Gastrocnemius medialis (tissue), 4 donors: ENCODE measurements at regions not wholly inside any gene's neighbourhood (a gene's known extent, or its start where the extent isn't known, plus 50 kb on each side); places are given as distances from the start of the nearest gene placed in this dataset.

ENCODE experiments used
- POLR2A ChIP-seq, 2 donors: fragments of 450-650 bp; IDR thresholded peaks; one replicate each; pipeline ENCODE4 v1.6.1; 2017; ENCODE audit warnings: antibody characterized with exemption in 2 of 2, mild to moderate bottlenecking in 2 of 2, moderate library complexity in 2 of 2
- TF ChIP-seq, protein P1 (sequence below), 5 experiments: fragments of 450-650 bp in 3 of 5; fragments of 200-600 bp in 2 of 5; sonication (generic) in 2 of 5; IDR thresholded peaks in 4 of 5; conservative IDR thresholded peaks in 1 of 5; 1 replicate in 4 of 5; 2 replicates in 1 of 5; pipeline ENCODE4 v1.5.1; 2016 to 2019; ENCODE audit warnings: antibody characterized with exemption in 5 of 5, mild to moderate bottlenecking in 3 of 5, moderate library complexity in 3 of 5

DNA sequence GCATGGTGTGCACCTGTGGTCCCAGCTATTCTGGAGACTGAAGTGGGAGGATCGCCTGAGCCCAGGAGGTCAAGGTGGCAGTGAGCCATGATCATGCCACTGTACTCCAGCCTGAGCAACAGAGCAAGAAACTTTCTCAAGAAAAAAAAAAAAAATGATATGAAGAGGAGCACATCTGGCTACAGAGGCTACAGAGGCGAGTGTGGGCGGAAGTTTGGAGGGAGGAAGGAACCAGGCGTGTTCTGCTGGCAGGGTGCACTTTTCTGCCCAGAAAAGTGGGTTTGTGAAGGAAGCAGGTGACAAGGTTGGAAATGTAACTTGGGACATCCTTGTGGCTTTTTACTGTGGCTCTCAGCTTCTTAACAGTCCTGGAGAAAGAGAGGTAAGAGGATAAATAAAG lies 96.7 kb downstream of the SNX5 start:
- TF ChIP-seq, protein P1, sequence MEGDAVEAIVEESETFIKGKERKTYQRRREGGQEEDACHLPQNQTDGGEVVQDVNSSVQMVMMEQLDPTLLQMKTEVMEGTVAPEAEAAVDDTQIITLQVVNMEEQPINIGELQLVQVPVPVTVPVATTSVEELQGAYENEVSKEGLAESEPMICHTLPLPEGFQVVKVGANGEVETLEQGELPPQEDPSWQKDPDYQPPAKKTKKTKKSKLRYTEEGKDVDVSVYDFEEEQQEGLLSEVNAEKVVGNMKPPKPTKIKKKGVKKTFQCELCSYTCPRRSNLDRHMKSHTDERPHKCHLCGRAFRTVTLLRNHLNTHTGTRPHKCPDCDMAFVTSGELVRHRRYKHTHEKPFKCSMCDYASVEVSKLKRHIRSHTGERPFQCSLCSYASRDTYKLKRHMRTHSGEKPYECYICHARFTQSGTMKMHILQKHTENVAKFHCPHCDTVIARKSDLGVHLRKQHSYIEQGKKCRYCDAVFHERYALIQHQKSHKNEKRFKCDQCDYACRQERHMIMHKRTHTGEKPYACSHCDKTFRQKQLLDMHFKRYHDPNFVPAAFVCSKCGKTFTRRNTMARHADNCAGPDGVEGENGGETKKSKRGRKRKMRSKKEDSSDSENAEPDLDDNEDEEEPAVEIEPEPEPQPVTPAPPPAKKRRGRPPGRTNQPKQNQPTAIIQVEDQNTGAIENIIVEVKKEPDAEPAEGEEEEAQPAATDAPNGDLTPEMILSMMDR (IDR thresholded peaks at IDR 0.05 in 4 of 5, conservative IDR thresholded peaks at IDR 0.05 in 1 of 5), result no peak
- TF ChIP-seq POLR2A (IDR thresholded peaks at IDR 0.05), result no peak
